Endothelial cell (in vitro differentiated cells): ENCODE measurements at regions not wholly inside any gene's neighbourhood (a gene's known extent, or its start where the extent isn't known, plus 50 kb on each side); places are given as distances from the start of the nearest gene placed in this dataset.

Experiments
- DNase-seq: peaks from one replicate; pipeline ENCODE4 v3.0.0; 2021; ENCODE audit warnings: low spot score
- H3K27ac Mint-ChIP-seq: one replicate; pipeline ENCODE4 v1.8.0; 2021; ENCODE audit warnings: mixed read lengths, inconsistent platforms; ENCODE audit not compliant: unreplicated experiment
- H3K27me3 Mint-ChIP-seq: one replicate; pipeline ENCODE4 v1.8.0; 2021; ENCODE audit warnings: mild to moderate bottlenecking, moderate library complexity, mixed read lengths, inconsistent platforms; ENCODE audit not compliant: unreplicated experiment
- H3K36me3 Mint-ChIP-seq: one replicate; pipeline ENCODE4 v1.8.0; 2021; ENCODE audit warnings: mild to moderate bottlenecking, low read depth, mixed read lengths, inconsistent platforms; ENCODE audit not compliant: unreplicated experiment
- H3K4me1 Mint-ChIP-seq: one replicate; pipeline ENCODE4 v1.8.0; 2021; ENCODE audit warnings: mild to moderate bottlenecking, mixed read lengths, inconsistent platforms; ENCODE audit not compliant: unreplicated experiment
- H3K4me3 Mint-ChIP-seq: one replicate; pipeline ENCODE4 v1.8.0; 2021; ENCODE audit warnings: mild to moderate bottlenecking, mixed read lengths, inconsistent platforms; ENCODE audit not compliant: unreplicated experiment
- H3K9me3 Mint-ChIP-seq: one replicate; pipeline ENCODE4 v1.8.0; 2021; ENCODE audit warnings: mixed read lengths, inconsistent platforms; ENCODE audit not compliant: unreplicated experiment
- TF ChIP-seq, protein P1 (sequence below): fragments of 200-600 bp; sonication (generic); IDR thresholded peaks from one replicate; pipeline ENCODE4 v1.5.0; 2021; ENCODE audit warnings: antibody characterized with exemption; ENCODE audit not compliant: unreplicated experiment

DNA sequence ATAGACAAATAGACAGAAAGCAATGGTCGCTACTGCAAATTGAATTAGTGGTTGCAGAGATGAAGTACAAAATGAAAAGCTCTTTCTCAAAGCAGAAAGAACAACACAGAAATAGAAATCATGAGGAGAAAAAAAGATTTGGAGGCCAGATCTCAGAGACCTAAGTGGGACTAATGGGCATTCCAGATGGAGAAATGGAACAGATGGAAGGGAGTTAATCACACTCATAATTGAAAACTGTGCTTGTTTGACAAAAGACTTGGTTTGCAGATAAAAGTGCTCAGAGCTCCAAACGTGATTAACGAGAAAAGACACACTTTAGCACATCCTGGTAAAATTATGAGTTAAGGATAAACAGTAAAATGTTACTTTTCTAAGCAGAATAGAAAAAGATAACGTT lies 58.1 kb upstream of the SNRPB2 start:
- Mint-ChIP-seq H3K9me3 (no peaks in the 10 kb centered on the region), H3K27ac (no peak overlapping the region), H3K4me1 (no peaks in the 10 kb centered on the region), H3K27me3 (no peaks in the 10 kb centered on the region), H3K36me3 (no peaks in the 10 kb centered on the region), H3K4me3 (no peak overlapping the region)
- TF ChIP-seq, protein P1, sequence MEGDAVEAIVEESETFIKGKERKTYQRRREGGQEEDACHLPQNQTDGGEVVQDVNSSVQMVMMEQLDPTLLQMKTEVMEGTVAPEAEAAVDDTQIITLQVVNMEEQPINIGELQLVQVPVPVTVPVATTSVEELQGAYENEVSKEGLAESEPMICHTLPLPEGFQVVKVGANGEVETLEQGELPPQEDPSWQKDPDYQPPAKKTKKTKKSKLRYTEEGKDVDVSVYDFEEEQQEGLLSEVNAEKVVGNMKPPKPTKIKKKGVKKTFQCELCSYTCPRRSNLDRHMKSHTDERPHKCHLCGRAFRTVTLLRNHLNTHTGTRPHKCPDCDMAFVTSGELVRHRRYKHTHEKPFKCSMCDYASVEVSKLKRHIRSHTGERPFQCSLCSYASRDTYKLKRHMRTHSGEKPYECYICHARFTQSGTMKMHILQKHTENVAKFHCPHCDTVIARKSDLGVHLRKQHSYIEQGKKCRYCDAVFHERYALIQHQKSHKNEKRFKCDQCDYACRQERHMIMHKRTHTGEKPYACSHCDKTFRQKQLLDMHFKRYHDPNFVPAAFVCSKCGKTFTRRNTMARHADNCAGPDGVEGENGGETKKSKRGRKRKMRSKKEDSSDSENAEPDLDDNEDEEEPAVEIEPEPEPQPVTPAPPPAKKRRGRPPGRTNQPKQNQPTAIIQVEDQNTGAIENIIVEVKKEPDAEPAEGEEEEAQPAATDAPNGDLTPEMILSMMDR = no peak
- DNase-seq = no peak

DNA sequence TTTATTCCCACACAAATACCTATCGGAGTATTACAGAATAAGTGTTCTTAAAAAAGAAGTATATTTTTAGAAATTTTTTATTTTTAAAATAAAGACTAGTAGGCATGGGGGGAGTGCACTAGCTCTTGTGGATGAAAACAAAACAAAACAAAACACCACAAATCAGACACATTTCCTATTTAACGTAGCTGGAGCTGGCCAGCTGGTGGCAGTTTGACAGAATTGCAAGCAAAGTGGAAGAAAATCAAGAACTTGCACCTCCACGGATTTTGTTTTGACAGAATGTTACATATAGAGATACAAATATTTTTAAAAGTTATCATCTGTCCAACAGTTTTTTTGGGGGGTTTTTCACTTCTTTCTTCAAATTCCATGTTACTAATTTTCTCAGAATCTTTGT lies 63.6 kb upstream of the SNRPB2 start:
- Mint-ChIP-seq H3K9me3 (no peaks in the 10 kb centered on the region), H3K4me3 (no peak overlapping the region), H3K4me1 (no peaks in the 10 kb centered on the region), H3K36me3 (no peaks in the 10 kb centered on the region), H3K27me3 (no peaks in the 10 kb centered on the region), H3K27ac (no peak overlapping the region)
- TF ChIP-seq, protein P1 = peak; percentile 30
- no peak for DNase-seq

DNA sequence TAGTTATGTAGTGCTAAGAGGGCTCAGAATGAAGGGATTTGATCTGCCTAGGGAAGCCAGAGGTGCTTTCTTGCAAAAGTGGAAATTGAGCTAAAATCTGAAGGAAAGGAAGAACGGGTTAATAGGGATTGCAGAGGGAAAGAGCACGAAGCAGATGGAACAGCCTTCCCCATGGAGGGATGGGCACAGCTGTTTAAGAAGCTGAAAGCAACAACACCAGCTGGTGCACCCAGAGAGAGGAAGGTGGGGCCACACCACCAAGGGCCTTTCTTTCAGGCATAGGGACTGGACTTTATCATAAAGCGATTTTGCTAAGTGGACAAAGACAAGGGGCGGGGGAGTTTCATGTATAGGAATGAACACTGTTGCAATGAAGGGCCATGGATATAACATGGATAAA lies 65.8 kb upstream of the SNRPB2 start:
- no peak for DNase-seq
- TF ChIP-seq, protein P1 = no peak
- Mint-ChIP-seq H3K27ac (no peak overlapping the region), H3K36me3 (no peaks in the 10 kb centered on the region), H3K9me3 (no peaks in the 10 kb centered on the region), H3K4me1 (no peaks in the 10 kb centered on the region), H3K27me3 (peaks cover 2% of the 10 kb centered on the region), H3K4me3 (no peak overlapping the region)

DNA sequence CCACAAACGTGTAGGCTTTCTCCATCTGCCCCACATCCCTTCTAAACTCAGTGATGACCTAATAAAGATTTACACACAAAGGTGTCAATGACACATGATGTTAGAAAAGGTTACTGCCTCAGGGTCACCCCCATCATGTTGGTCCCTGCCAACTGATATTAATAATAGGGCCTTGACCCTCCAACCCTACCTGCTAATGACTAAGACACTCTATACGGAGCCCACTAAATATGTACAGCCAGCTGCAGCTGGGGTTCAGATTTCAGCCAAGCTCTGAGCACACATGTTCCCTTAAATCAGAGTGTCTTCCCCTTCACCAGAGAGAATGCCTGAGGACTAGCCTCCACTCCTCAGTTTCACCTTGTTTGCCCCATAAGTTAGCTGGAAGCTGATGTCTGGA lies 67.4 kb upstream of the SNRPB2 start:
- DNase-seq = no peak
- H3K4me3 Mint-ChIP-seq = no peak overlapping the region
- no peaks in the 10 kb centered on the region for H3K36me3 Mint-ChIP-seq
- H3K4me1 Mint-ChIP-seq = no peaks in the 10 kb centered on the region
- TF ChIP-seq, protein P1 = no peak
- H3K9me3 Mint-ChIP-seq = no peaks in the 10 kb centered on the region
- no peak overlapping the region for H3K27ac Mint-ChIP-seq
- peaks cover 3% of the 10 kb centered on the region for H3K27me3 Mint-ChIP-seq

DNA sequence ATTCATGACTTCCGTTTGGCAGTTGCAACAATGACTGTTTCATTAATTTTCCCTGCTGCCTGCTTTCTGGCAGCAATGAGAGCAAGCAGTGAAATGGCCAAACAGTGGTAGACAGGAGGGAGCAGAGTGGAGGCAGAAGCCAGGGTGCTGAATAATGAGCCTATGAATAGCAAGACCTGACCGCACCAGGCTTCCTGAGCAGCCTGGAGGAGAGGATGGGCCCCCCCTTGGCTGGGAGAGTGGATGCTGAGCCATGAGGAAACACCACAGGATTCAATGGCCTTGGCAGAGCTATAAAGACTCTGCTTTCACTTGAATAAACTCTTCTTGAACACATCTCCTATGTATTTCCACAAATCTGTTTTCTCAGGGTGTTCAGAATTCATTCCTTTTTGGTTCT lies 68.1 kb upstream of the SNRPB2 start:
- DNase-seq = no peak
- Mint-ChIP-seq H3K27ac (no peak overlapping the region), H3K27me3 (peaks cover 5% of the 10 kb centered on the region), H3K9me3 (no peaks in the 10 kb centered on the region), H3K36me3 (no peaks in the 10 kb centered on the region), H3K4me1 (no peaks in the 10 kb centered on the region), H3K4me3 (no peak overlapping the region)
- TF ChIP-seq, protein P1 = no peak
